ENCODE measurements at regions not wholly inside any gene's neighbourhood (a gene's known extent, or its start where the extent isn't known, plus 50 kb on each side); places are given as distances from the start of the nearest gene placed in this dataset.

GRCh38 chr2:2981000-2981399, 396.6 kb downstream of the EIPR1 start:
- no peak overlapping the region for H3K4me3 ChIP-seq (ENCODE audit: low read depth, low read length)
- H3K9me3 ChIP-seq (ENCODE audit: severe bottlenecking): peaks cover 3% of the 10 kb centered on the region
- TF ChIP-seq CTCF (IDR thresholded peaks at IDR 0.05; ENCODE audit: low read depth, low read length): no peak
- no peak overlapping the region for H3K27ac ChIP-seq
- DNase-seq: no peak
- no peaks in the 10 kb centered on the region for H3K36me3 ChIP-seq
- H3K27me3 ChIP-seq (ENCODE audit: insufficient read depth, low read depth, severe bottlenecking): no peaks in the 10 kb centered on the region

GRCh38 chr2:2974982-2975381, 402.6 kb downstream of the EIPR1 start:
- Histone ChIP-seq H3K27ac (no peak overlapping the region), H3K4me3 (ENCODE audit: low read depth, low read length) (no peak overlapping the region), H3K36me3 (no peaks in the 10 kb centered on the region), H3K27me3 (ENCODE audit: insufficient read depth, low read depth, severe bottlenecking) (no peaks in the 10 kb centered on the region), H3K9me3 (ENCODE audit: severe bottlenecking) (peaks cover 3% of the 10 kb centered on the region)
- no peak for DNase-seq
- no peak for TF ChIP-seq CTCF (IDR thresholded peaks at IDR 0.05; ENCODE audit: low read depth, low read length)

- Histone ChIP-seq H3K4me3 (ENCODE audit: low read depth, low read length) (no peak overlapping the region), H3K36me3 (no peaks in the 10 kb centered on the region), H3K27me3 (ENCODE audit: insufficient read depth, low read depth, severe bottlenecking) (no peaks in the 10 kb centered on the region), H3K9me3 (ENCODE audit: severe bottlenecking) (no peaks in the 10 kb centered on the region), H3K27ac (no peak overlapping the region)
- DNase-seq: no peak
- no peak for TF ChIP-seq CTCF (IDR thresholded peaks at IDR 0.05; ENCODE audit: low read depth, low read length)
These were observed 417.0 kb downstream of the EIPR1 start for GRCh38 chr2:2960441-2961133.

GRCh38 chr2:2950403-2950952, 427.1 kb downstream of the EIPR1 start:
- Histone ChIP-seq H3K27me3 (ENCODE audit: insufficient read depth, low read depth, severe bottlenecking) (no peaks in the 10 kb centered on the region), H3K4me3 (ENCODE audit: low read depth, low read length) (no peak overlapping the region), H3K9me3 (ENCODE audit: severe bottlenecking) (no peaks in the 10 kb centered on the region), H3K36me3 (no peaks in the 10 kb centered on the region), H3K27ac (no peak overlapping the region)
- no peak for TF ChIP-seq CTCF (IDR thresholded peaks at IDR 0.05; ENCODE audit: low read depth, low read length)
- DNase-seq: no peak

GRCh38 chr2:2947406-2947805, 430.2 kb downstream of the EIPR1 start:
- Histone ChIP-seq H3K36me3 (no peaks in the 10 kb centered on the region), H3K4me3 (ENCODE audit: low read depth, low read length) (no peak overlapping the region), H3K9me3 (ENCODE audit: severe bottlenecking) (no peaks in the 10 kb centered on the region), H3K27ac (no peak overlapping the region), H3K27me3 (ENCODE audit: insufficient read depth, low read depth, severe bottlenecking) (no peaks in the 10 kb centered on the region)
- no peak for DNase-seq
- no peak for TF ChIP-seq CTCF (IDR thresholded peaks at IDR 0.05; ENCODE audit: low read depth, low read length)

GRCh38 chr2:2942906-2943305, 434.7 kb downstream of the EIPR1 start:
- H3K9me3 ChIP-seq (ENCODE audit: severe bottlenecking): no peaks in the 10 kb centered on the region
- no peak overlapping the region for H3K27ac ChIP-seq
- no peak overlapping the region for H3K4me3 ChIP-seq (ENCODE audit: low read depth, low read length)
- no peak for DNase-seq
- no peaks in the 10 kb centered on the region for H3K27me3 ChIP-seq (ENCODE audit: insufficient read depth, low read depth, severe bottlenecking)
- H3K36me3 ChIP-seq: no peaks in the 10 kb centered on the region
- TF ChIP-seq CTCF (IDR thresholded peaks at IDR 0.05; ENCODE audit: low read depth, low read length): no peak

Measured in WERI-Rb-1 (cell line).